Gastroesophageal sphincter (tissue), 4 donors: ENCODE measurements at regions not wholly inside any gene's neighbourhood (a gene's known extent, or its start where the extent isn't known, plus 50 kb on each side); places are given as distances from the start of the nearest gene placed in this dataset.
"Not testable (repeated sequence)": the region's sequence is repeated elsewhere in the genome, so short reads cannot be mapped to it uniquely, and the experiment has no call there.

ENCODE experiments used
- ATAC-seq: fragments of 150-250 bp; one replicate; pipeline ENCODE4 v1.9.1; 2016; ENCODE audit warnings: mild to moderate bottlenecking, moderate library complexity
- H3K27ac ChIP-seq, 4 donors: fragments of 200-600 bp; sonication (generic) in 3 of 4; 1 replicate in 3 of 4; 2 replicates in 1 of 4; pipeline ENCODE4 v1.5.1; 2016 to 2019
- H3K27me3 ChIP-seq: fragments of 200-600 bp; sonication (generic); one replicate; pipeline ENCODE4 v1.5.1; 2019
- H3K36me3 ChIP-seq, 2 donors: fragments of 200-600 bp; sonication (generic); one replicate each; pipeline ENCODE4 v1.5.1; 2019; ENCODE audit warnings: control low read depth in 1 of 2
- H3K4me1 ChIP-seq, 3 donors: fragments of 200-600 bp; sonication (generic); 1 replicate in 2 of 3; 2 replicates in 1 of 3; pipeline ENCODE4 v1.5.1; 2016 to 2019; ENCODE audit warnings: control low read depth in 2 of 3
- H3K4me3 ChIP-seq, 2 donors: fragments of 200-600 bp; sonication (generic); one replicate each; pipeline ENCODE4 v1.5.1; 2019; ENCODE audit warnings: mild to moderate bottlenecking in 1 of 2, moderate library complexity in 1 of 2
- H3K9me3 ChIP-seq, 3 donors: fragments of 200-600 bp; sonication (generic); one replicate each; pipeline ENCODE4 v1.5.1; 2017 to 2019; ENCODE audit warnings: control low read depth in 2 of 3
- CTCF ChIP-seq, 4 experiments: fragments of 200-600 bp in 2 of 4; fragments of 450-650 bp in 2 of 4; sonication (generic) in 1 of 4; IDR thresholded peaks; one replicate each; pipeline ENCODE4 v1.5.1; 2017 to 2019; ENCODE audit warnings: antibody characterized with exemption in 4 of 4, mild to moderate bottlenecking in 2 of 4, moderate library complexity in 2 of 4
- EP300 ChIP-seq: sonication (generic); formaldehyde crosslinking; IDR thresholded peaks from one replicate; pipeline ENCODE4 v1.6.1; 2017; ENCODE audit warnings: antibody characterized with exemption, mild to moderate bottlenecking
- POLR2A ChIP-seq, 2 donors: fragments of 450-650 bp; IDR thresholded peaks; one replicate each; pipeline ENCODE4 v1.6.1; 2017; ENCODE audit warnings: antibody characterized with exemption in 2 of 2, mild to moderate bottlenecking in 2 of 2, moderate library complexity in 1 of 2
- POLR2AphosphoS5 ChIP-seq: sonication (generic); formaldehyde crosslinking; IDR thresholded peaks from one replicate; pipeline ENCODE4 v1.6.1; 2017; ENCODE audit warnings: antibody characterized with exemption
- WGBS, 2 donors: methylation state at CpG; one replicate each; pipeline ENCODE4 v1.1.5; 2018; ENCODE audit warnings: low coverage in 1 of 2; 5-methylcytosine and 5-hydroxymethylcytosine counted together

GRCh38 chr4:17238633-17239032, 273.3 kb downstream of the QDPR start:
- Histone ChIP-seq H3K27me3 (no peaks in the 10 kb centered on the region), H3K27ac (no peak overlapping the region), H3K4me3 (no peak overlapping the region), H3K36me3 (no peaks in the 10 kb centered on the region), H3K9me3 (no peaks in the 10 kb centered on the region), H3K4me1 (no peaks in the 10 kb centered on the region)
- TF ChIP-seq CTCF (IDR thresholded peaks at IDR 0.05) (no peak), EP300 (no peak), POLR2A (IDR thresholded peaks at IDR 0.05) (no peak), POLR2AphosphoS5 (no peak)
- no peak for ATAC-seq
- WGBS, 2 donors = 95 to 97% methylated on average over 5 to 6 of the region's 6 CpGs

- no peaks in the 10 kb centered on the region for H3K36me3 ChIP-seq
- no peak overlapping the region for H3K4me3 ChIP-seq
- no peaks in the 10 kb centered on the region for H3K9me3 ChIP-seq
- H3K27ac ChIP-seq = no peak overlapping the region
- ATAC-seq = no peak
- H3K27me3 ChIP-seq = no peaks in the 10 kb centered on the region
- no peak for TF ChIP-seq POLR2AphosphoS5
- TF ChIP-seq CTCF (IDR thresholded peaks at IDR 0.05) = no peak
- no peak for TF ChIP-seq EP300
- no peak for TF ChIP-seq POLR2A (IDR thresholded peaks at IDR 0.05)
- 67% methylated on average over 1 of the region's 1 CpG; no CpG with 5 or more reads in 1 of the 2 donors for WGBS, 2 donors
- peaks cover 0 to 11% (median 7%) of the 10 kb centered on the region in 3 donors for H3K4me1 ChIP-seq
Measured at GRCh38 chr4:17236686-17237085, 275.2 kb downstream of the QDPR start.

- H3K27me3 ChIP-seq = no peaks in the 10 kb centered on the region
- ATAC-seq = no peak
- no peak overlapping the region for H3K27ac ChIP-seq
- 50 to 86% methylated on average over 1 of the region's 1 CpG for WGBS, 2 donors
- H3K36me3 ChIP-seq = no peaks in the 10 kb centered on the region
- H3K4me3 ChIP-seq = no peak overlapping the region
- TF ChIP-seq EP300 = no peak
- TF ChIP-seq CTCF (IDR thresholded peaks at IDR 0.05) = no peak
- no peak for TF ChIP-seq POLR2AphosphoS5
- TF ChIP-seq POLR2A (IDR thresholded peaks at IDR 0.05) = no peak
- H3K9me3 ChIP-seq = no peaks in the 10 kb centered on the region
- peaks cover 0 to 11% (median 7%) of the 10 kb centered on the region in 3 donors for H3K4me1 ChIP-seq
Measured at GRCh38 chr4:17234678-17235077, 277.2 kb downstream of the QDPR start.

GRCh38 chr4:17232566-17233253, 279.2 kb downstream of the QDPR start:
- Histone ChIP-seq H3K27me3 (no peaks in the 10 kb centered on the region), H3K4me1 (peaks cover 0 to 11% (median 7%) of the 10 kb centered on the region in 3 donors), H3K36me3 (no peaks in the 10 kb centered on the region), H3K27ac (no peak overlapping the region), H3K9me3 (peaks cover 0 to 3% (median 0%) of the 10 kb centered on the region in 3 donors), H3K4me3 (no peak overlapping the region)
- 49% methylated on average over 3 of the region's 3 CpGs; no CpG with 5 or more reads in 1 of the 2 donors for WGBS, 2 donors
- no peak for ATAC-seq
- no peak for TF ChIP-seq EP300
- TF ChIP-seq POLR2A (IDR thresholded peaks at IDR 0.05) = no peak
- TF ChIP-seq POLR2AphosphoS5 = no peak
- no peak for TF ChIP-seq CTCF (IDR thresholded peaks at IDR 0.05)

GRCh38 chr4:17231880-17232475, 279.9 kb downstream of the QDPR start:
- peaks cover 0 to 11% (median 7%) of the 10 kb centered on the region in 3 donors for H3K4me1 ChIP-seq
- WGBS, 2 donors = 40 to 60% methylated on average over 1 to 9 of the region's 9 CpGs
- ATAC-seq, H3K4me3 ChIP-seq, H3K27ac ChIP-seq, H3K36me3 ChIP-seq, H3K27me3 ChIP-seq, H3K9me3 ChIP-seq: not testable (repeated sequence)
